ENCODE measurements at regions not wholly inside any gene's neighbourhood (a gene's known extent, or its start where the extent isn't known, plus 50 kb on each side); places are given as distances from the start of the nearest gene placed in this dataset.

DNA sequence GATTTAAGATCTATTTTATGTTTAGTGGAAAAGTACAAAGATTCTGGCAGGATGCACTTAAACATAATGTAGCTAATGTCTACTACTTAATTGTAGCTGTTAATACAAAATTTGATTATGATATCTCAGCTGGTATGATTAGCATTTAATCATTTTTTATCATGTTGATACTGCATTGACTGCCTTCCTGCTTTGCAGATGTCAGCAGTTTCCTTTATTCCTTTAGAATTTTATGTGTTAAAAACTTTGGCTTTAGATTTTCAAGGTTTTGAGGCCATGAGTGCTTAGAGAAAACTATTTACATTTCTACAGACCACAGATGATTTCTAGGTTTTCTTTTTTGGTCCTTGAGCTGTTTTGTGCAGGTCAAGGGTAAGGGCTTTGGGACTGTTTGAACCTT lies 152.2 kb downstream of the ZNF326 start:
- TF ChIP-seq, protein P1, sequence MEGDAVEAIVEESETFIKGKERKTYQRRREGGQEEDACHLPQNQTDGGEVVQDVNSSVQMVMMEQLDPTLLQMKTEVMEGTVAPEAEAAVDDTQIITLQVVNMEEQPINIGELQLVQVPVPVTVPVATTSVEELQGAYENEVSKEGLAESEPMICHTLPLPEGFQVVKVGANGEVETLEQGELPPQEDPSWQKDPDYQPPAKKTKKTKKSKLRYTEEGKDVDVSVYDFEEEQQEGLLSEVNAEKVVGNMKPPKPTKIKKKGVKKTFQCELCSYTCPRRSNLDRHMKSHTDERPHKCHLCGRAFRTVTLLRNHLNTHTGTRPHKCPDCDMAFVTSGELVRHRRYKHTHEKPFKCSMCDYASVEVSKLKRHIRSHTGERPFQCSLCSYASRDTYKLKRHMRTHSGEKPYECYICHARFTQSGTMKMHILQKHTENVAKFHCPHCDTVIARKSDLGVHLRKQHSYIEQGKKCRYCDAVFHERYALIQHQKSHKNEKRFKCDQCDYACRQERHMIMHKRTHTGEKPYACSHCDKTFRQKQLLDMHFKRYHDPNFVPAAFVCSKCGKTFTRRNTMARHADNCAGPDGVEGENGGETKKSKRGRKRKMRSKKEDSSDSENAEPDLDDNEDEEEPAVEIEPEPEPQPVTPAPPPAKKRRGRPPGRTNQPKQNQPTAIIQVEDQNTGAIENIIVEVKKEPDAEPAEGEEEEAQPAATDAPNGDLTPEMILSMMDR (IDR thresholded peaks at IDR 0.05) = no peak
- TF ChIP-seq, protein P2, sequence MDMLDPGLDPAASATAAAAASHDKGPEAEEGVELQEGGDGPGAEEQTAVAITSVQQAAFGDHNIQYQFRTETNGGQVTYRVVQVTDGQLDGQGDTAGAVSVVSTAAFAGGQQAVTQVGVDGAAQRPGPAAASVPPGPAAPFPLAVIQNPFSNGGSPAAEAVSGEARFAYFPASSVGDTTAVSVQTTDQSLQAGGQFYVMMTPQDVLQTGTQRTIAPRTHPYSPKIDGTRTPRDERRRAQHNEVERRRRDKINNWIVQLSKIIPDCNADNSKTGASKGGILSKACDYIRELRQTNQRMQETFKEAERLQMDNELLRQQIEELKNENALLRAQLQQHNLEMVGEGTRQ (CRISPR knock-in tag; IDR thresholded peaks at IDR 0.05) = no peak
- TF ChIP-seq, protein P3, sequence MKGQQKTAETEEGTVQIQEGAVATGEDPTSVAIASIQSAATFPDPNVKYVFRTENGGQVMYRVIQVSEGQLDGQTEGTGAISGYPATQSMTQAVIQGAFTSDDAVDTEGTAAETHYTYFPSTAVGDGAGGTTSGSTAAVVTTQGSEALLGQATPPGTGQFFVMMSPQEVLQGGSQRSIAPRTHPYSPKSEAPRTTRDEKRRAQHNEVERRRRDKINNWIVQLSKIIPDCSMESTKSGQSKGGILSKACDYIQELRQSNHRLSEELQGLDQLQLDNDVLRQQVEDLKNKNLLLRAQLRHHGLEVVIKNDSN (CRISPR knock-in tag; IDR thresholded peaks at IDR 0.05) = no peak
- TF ChIP-seq ZNF121 (CRISPR knock-in tag; IDR thresholded peaks at IDR 0.05) (no peak), NFYB (CRISPR knock-in tag; conservative IDR thresholded peaks at IDR 0.05; ENCODE audit: low read depth) (no peak), JUN (CRISPR knock-in tag; IDR thresholded peaks at IDR 0.05) (no peak), ELF4 (CRISPR knock-in tag; IDR thresholded peaks at IDR 0.05; ENCODE audit: low read depth) (no peak), ETV6 (CRISPR knock-in tag; IDR thresholded peaks at IDR 0.05) (no peak), TEAD4 (CRISPR knock-in tag; IDR thresholded peaks at IDR 0.05) (no peak)
- TF ChIP-seq, protein P4, sequence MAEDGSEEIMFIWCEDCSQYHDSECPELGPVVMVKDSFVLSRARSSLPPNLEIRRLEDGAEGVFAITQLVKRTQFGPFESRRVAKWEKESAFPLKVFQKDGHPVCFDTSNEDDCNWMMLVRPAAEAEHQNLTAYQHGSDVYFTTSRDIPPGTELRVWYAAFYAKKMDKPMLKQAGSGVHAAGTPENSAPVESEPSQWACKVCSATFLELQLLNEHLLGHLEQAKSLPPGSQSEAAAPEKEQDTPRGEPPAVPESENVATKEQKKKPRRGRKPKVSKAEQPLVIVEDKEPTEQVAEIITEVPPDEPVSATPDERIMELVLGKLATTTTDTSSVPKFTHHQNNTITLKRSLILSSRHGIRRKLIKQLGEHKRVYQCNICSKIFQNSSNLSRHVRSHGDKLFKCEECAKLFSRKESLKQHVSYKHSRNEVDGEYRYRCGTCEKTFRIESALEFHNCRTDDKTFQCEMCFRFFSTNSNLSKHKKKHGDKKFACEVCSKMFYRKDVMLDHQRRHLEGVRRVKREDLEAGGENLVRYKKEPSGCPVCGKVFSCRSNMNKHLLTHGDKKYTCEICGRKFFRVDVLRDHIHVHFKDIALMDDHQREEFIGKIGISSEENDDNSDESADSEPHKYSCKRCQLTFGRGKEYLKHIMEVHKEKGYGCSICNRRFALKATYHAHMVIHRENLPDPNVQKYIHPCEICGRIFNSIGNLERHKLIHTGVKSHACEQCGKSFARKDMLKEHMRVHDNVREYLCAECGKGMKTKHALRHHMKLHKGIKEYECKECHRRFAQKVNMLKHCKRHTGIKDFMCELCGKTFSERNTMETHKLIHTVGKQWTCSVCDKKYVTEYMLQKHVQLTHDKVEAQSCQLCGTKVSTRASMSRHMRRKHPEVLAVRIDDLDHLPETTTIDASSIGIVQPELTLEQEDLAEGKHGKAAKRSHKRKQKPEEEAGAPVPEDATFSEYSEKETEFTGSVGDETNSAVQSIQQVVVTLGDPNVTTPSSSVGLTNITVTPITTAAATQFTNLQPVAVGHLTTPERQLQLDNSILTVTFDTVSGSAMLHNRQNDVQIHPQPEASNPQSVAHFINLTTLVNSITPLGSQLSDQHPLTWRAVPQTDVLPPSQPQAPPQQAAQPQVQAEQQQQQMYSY (CRISPR knock-in tag; IDR thresholded peaks at IDR 0.05) = no peak
- TF ChIP-seq, protein P5, sequence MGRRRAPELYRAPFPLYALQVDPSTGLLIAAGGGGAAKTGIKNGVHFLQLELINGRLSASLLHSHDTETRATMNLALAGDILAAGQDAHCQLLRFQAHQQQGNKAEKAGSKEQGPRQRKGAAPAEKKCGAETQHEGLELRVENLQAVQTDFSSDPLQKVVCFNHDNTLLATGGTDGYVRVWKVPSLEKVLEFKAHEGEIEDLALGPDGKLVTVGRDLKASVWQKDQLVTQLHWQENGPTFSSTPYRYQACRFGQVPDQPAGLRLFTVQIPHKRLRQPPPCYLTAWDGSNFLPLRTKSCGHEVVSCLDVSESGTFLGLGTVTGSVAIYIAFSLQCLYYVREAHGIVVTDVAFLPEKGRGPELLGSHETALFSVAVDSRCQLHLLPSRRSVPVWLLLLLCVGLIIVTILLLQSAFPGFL (CRISPR knock-in tag; IDR thresholded peaks at IDR 0.05; ENCODE audit: borderline replicate concordance) = no peak
- TF ChIP-seq, protein P6, sequence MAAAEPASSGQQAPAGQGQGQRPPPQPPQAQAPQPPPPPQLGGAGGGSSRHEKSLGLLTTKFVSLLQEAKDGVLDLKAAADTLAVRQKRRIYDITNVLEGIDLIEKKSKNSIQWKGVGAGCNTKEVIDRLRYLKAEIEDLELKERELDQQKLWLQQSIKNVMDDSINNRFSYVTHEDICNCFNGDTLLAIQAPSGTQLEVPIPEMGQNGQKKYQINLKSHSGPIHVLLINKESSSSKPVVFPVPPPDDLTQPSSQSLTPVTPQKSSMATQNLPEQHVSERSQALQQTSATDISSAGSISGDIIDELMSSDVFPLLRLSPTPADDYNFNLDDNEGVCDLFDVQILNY (CRISPR knock-in tag; IDR thresholded peaks at IDR 0.05) = no peak

Data from WTC11 (cell line).